RWPE2 (cell line): ENCODE measurements at regions not wholly inside any gene's neighbourhood (a gene's known extent, or its start where the extent isn't known, plus 50 kb on each side); places are given as distances from the start of the nearest gene placed in this dataset.

ENCODE experiments used
- ATAC-seq: fragments of 200-7000 bp; cut with Tn5 transposase; 3 replicates; pipeline ENCODE4 v1.9.1; 2021; ENCODE audit warnings: low read depth
- DNase-seq: peaks from one replicate; pipeline ENCODE4 v3.0.0-alpha.2; 2020; ENCODE audit warnings: low spot score
- H3K27ac ChIP-seq: fragments of 450-650 bp; 2 replicates; pipeline ENCODE4 v1.5.1; 2017; ENCODE audit warnings: mild to moderate bottlenecking; ENCODE audit not compliant: poor library complexity, severe bottlenecking
- H3K27me3 ChIP-seq: fragments of 250-450 bp; sonication (Bioruptor Pico); 2 replicates; pipeline ENCODE4 v1.5.1; 2021; ENCODE audit warnings: mild to moderate bottlenecking, moderate library complexity; ENCODE audit not compliant: insufficient read depth, poor library complexity, severe bottlenecking
- H3K36me3 ChIP-seq: fragments of 250-450 bp; sonication (Bioruptor Pico); 2 replicates; pipeline ENCODE4 v1.5.1; 2020; ENCODE audit warnings: low read depth, mild to moderate bottlenecking, moderate library complexity
- H3K4me1 ChIP-seq: fragments of 250-450 bp; sonication (Bioruptor Pico); 2 replicates; pipeline ENCODE4 v1.5.1; 2021; ENCODE audit warnings: mild to moderate bottlenecking, moderate library complexity; ENCODE audit not compliant: insufficient read depth, poor library complexity, severe bottlenecking
- H3K4me3 ChIP-seq: fragments of 250-450 bp; sonication (Bioruptor Pico); 2 replicates; pipeline ENCODE4 v1.5.1; 2021; ENCODE audit warnings: mild to moderate bottlenecking, moderate library complexity; ENCODE audit not compliant: severe bottlenecking
- H3K9me3 ChIP-seq: fragments of 250-450 bp; sonication (Bioruptor Pico); 2 replicates; pipeline ENCODE4 v1.5.1; 2021; ENCODE audit warnings: mild to moderate bottlenecking, moderate library complexity; ENCODE audit not compliant: severe bottlenecking
- TF ChIP-seq, protein P1 (sequence below): fragments of 450-650 bp; IDR thresholded peaks from one replicate; pipeline ENCODE4 v1.5.1; 2017; ENCODE audit warnings: mild to moderate bottlenecking, moderate library complexity; ENCODE audit not compliant: poor library complexity, severe bottlenecking

DNA sequence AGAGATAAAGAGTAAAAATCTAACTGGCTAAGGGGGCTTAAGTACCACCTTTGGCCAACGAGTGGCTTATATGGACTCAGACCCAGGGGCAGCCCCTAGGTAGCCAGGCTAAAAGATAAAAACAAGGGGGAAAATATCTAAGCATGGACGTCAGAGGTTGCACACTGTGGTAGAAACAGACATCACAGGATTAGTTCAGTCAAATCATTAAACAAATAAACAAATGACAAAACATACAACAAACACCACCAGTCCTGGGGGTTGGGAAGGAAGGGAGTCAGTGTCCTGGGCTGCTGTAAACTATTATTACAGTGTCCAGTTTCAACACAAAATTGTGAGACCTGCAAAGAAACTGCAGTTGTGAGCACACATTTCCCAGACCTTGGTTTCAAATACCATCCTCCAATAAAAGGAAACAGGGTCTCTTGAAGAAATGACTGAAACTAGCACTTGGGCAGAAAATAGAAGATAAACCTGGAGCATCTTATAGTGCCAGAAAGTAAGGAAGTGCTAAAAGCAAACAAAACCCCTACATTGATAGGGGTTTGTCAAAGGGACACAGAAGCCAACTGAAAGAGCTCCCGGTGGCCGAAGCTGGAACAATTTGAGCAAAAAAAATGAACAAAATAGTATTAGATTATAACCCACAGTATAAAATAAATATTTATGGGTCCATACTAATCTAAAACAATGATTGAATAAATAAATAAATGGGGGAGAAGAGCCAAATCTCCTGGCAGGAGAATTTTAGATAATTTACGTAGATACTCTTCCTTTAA, 154.8 kb upstream of the KLF7 start:
- H3K4me1 ChIP-seq, result peaks cover 9% of the 10 kb centered on the region
- DNase-seq (no peak), ATAC-seq (no peak)
- TF ChIP-seq, protein P1, sequence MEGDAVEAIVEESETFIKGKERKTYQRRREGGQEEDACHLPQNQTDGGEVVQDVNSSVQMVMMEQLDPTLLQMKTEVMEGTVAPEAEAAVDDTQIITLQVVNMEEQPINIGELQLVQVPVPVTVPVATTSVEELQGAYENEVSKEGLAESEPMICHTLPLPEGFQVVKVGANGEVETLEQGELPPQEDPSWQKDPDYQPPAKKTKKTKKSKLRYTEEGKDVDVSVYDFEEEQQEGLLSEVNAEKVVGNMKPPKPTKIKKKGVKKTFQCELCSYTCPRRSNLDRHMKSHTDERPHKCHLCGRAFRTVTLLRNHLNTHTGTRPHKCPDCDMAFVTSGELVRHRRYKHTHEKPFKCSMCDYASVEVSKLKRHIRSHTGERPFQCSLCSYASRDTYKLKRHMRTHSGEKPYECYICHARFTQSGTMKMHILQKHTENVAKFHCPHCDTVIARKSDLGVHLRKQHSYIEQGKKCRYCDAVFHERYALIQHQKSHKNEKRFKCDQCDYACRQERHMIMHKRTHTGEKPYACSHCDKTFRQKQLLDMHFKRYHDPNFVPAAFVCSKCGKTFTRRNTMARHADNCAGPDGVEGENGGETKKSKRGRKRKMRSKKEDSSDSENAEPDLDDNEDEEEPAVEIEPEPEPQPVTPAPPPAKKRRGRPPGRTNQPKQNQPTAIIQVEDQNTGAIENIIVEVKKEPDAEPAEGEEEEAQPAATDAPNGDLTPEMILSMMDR, result no peak
- no peaks in the 10 kb centered on the region for H3K9me3 ChIP-seq
- H3K36me3 ChIP-seq, result no peaks in the 10 kb centered on the region
- H3K27me3 ChIP-seq, result no peaks in the 10 kb centered on the region
- H3K4me3 ChIP-seq, result no peak overlapping the region
- no peak overlapping the region for H3K27ac ChIP-seq

GRCh38 chr2:207321514-207321913, 155.8 kb upstream of the KLF7 start:
- no peak for ATAC-seq
- TF ChIP-seq, protein P1, result no peak
- Histone ChIP-seq H3K4me1 (peaks cover 9% of the 10 kb centered on the region), H3K27ac (no peak overlapping the region), H3K36me3 (no peaks in the 10 kb centered on the region), H3K9me3 (no peaks in the 10 kb centered on the region), H3K27me3 (no peaks in the 10 kb centered on the region), H3K4me3 (no peak overlapping the region)
- no peak for DNase-seq

- H3K27me3 ChIP-seq, result no peaks in the 10 kb centered on the region
- TF ChIP-seq, protein P1, result no peak
Measured at GRCh38 chr2:207324001-207324400, 158.3 kb upstream of the KLF7 start.

GRCh38 chr2:207327513-207327912, 161.8 kb upstream of the KLF7 start:
- H3K27me3 ChIP-seq, result no peaks in the 10 kb centered on the region
- TF ChIP-seq, protein P1, result no peak
- DNase-seq, result no peak
- H3K27ac ChIP-seq, result no peak overlapping the region
- ATAC-seq, result no peak
- H3K4me3 ChIP-seq, result no peak overlapping the region
- H3K36me3 ChIP-seq, result no peaks in the 10 kb centered on the region
- H3K9me3 ChIP-seq, result no peaks in the 10 kb centered on the region
- H3K4me1 ChIP-seq, result peaks cover 25% of the 10 kb centered on the region

More at GRCh38 chr2:207324001-207324400, 158.3 kb upstream of the KLF7 start:
- no peaks in the 10 kb centered on the region for H3K36me3 ChIP-seq
- DNase-seq (no peak), ATAC-seq (no peak)
- no peak overlapping the region for H3K27ac ChIP-seq
- H3K9me3 ChIP-seq, result no peaks in the 10 kb centered on the region
- H3K4me3 ChIP-seq, result no peak overlapping the region
- no peaks in the 10 kb centered on the region for H3K4me1 ChIP-seq

- DNase-seq (no peak), ATAC-seq (no peak)
- TF ChIP-seq, protein P1, result no peak
- no peaks in the 10 kb centered on the region for H3K27me3 ChIP-seq
- peak overlapping the region; percentile 100 for H3K27ac ChIP-seq
- no peaks in the 10 kb centered on the region for H3K36me3 ChIP-seq
- no peaks in the 10 kb centered on the region for H3K9me3 ChIP-seq
- peaks cover 40% of the 10 kb centered on the region for H3K4me1 ChIP-seq
- no peak overlapping the region for H3K4me3 ChIP-seq
Measured at GRCh38 chr2:207328944-207329386, 163.2 kb upstream of the KLF7 start.
